Jurkat, Clone E6-1 (cell line): ENCODE measurements at regions not wholly inside any gene's neighbourhood (a gene's known extent, or its start where the extent isn't known, plus 50 kb on each side); places are given as distances from the start of the nearest gene placed in this dataset.
"Not testable (repeated sequence)": the region's sequence is repeated elsewhere in the genome, so short reads cannot be mapped to it uniquely, and the experiment has no call there.

Source experiments
- DNase-seq: peaks from one replicate; pipeline ENCODE4 v3.0.0-alpha.2; 2011; ENCODE audit warnings: low read depth, low spot score
- H3K4me3 ChIP-seq: 2 replicates; pipeline ENCODE4 v1.5.1; 2011; ENCODE audit warnings: mild to moderate bottlenecking, low read length, control low read depth, moderate library complexity

GRCh38 chr12:114508529-114509129 is 102.7 kb upstream of the TBX5 start:
- no peak overlapping the region for H3K4me3 ChIP-seq
- DNase-seq = peak; percentile 60

DNA sequence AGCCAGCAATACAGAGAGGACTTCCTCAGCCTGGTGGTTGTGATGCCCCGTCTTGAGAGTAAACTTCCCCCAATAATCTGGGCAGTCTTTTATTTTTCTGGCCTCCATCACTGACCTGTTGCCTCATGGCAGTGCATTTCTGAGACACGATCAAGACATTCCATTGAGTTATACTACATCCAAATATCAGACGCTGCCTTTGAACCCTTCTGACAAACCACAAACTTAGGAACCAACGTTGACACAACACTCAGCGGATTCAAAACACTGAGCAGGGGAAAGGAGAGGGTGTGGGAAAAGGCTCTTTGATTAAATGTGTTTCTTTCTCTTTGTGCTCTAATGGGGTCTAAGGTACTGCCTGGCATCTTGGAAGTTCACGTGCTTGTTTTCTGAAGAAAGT is 100.7 kb upstream of the TBX5 start:
- no peak for DNase-seq
- no peak overlapping the region for H3K4me3 ChIP-seq

- no peak for DNase-seq
Observed at GRCh38 chr12:114504311-114504710, 98.4 kb upstream of the TBX5 start.

GRCh38 chr12:114501474-114501807 is 95.5 kb upstream of the TBX5 start:
- no peak for DNase-seq
- H3K4me3 ChIP-seq = no peak overlapping the region

More at GRCh38 chr12:114504311-114504710, 98.4 kb upstream of the TBX5 start:
- H3K4me3 ChIP-seq = no peak overlapping the region

DNA sequence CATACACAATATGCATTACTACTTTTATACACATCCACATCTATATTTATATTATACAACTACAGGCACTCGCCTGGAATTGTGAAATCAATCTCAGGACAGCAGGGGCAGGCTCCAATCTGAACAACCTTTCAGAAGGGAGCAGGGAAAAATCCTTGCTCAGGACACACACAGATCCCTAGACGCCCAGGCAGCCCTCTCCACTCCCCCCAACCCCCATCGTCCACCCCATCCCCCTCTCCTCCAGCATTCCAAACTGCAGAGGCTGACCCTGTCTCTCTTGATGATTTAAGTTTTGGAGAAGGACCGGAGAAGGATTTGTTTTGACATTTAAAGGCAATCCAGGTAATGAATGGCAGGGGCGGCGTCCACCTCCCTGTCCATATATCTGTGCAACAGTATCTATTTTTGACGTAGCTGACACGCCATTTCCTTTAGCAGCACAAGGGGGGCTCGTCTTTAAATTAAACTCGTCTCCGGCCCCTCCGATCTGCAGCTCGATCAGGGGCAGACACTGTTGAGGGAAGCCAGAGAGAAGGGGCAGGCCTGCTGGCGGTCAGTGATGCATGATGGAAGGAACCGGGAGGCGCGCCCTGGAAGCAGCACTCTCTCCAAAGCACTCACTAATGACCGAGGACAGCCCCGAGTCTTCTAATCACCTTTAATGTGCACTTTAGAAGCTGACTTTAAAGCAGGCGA is 95.0 kb upstream of the TBX5 start:
- DNase-seq = no peak
- H3K4me3 ChIP-seq = no peak overlapping the region

- DNase-seq = no peak
- H3K4me3 ChIP-seq = no peak overlapping the region
Observed at GRCh38 chr12:114500131-114500530, 94.2 kb upstream of the TBX5 start.

DNA sequence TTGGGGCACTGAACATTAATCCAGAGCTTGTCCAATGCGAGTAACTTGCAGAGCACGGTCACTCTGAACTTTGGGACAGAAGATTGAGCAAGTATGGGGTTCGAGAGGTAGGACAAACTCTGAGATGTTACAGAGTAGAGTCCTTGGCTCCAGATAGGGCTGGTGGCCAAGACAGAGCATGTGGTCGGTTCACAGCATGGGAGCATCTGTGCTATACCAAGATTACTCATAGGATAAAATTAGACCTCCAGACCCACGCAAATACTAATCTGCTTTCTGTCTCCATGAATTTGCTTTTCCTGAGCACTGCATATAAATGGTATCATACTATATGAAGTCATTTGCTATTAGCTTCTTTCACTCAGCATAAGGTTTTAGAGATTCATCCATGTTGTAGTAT is 93.4 kb upstream of the TBX5 start:
- H3K4me3 ChIP-seq = no peak overlapping the region
- DNase-seq = no peak

GRCh38 chr12:114491916-114492315 is 86.0 kb upstream of the TBX5 start:
- no peak for DNase-seq
- no peak overlapping the region for H3K4me3 ChIP-seq

DNA sequence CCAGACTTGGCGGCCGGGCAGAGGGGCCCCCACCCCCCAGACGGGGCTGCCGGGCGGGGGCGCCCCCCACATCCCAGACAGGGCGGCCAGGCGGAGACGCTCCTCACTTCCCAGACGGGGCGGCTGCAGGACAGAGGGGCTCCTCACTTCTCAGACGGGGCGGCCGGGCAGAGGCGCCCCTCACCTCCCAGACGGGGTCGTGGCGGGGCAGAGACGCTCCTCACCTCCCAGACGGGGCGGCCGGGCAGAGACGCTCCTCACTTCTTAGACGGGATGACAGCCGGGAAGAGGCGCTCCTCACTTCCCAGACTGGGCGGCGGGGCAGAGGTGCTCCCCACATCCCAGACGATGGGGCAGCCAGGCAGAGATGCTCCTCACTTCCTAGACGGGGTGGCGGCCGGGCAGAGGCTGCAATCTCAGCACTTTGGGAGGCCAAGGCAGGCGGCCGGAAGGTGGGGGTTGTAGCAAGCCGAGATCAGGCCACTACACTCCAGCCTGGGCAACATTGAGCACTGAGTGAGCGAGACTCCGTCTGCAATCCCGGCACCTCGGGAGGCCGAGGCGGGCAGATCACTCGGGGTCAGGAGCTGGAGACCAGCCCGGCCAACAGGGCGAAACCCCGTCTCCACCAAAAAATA is 79.0 kb upstream of the TBX5 start:
- not testable (repeated sequence) for DNase-seq, H3K4me3 ChIP-seq

- DNase-seq = no peak
- H3K4me3 ChIP-seq = no peak overlapping the region
Observed at GRCh38 chr12:114483996-114484395, 78.1 kb upstream of the TBX5 start.

- H3K4me3 ChIP-seq = no peak overlapping the region
- no peak for DNase-seq
Observed at GRCh38 chr12:114481200-114481535, 75.2 kb upstream of the TBX5 start.

DNA sequence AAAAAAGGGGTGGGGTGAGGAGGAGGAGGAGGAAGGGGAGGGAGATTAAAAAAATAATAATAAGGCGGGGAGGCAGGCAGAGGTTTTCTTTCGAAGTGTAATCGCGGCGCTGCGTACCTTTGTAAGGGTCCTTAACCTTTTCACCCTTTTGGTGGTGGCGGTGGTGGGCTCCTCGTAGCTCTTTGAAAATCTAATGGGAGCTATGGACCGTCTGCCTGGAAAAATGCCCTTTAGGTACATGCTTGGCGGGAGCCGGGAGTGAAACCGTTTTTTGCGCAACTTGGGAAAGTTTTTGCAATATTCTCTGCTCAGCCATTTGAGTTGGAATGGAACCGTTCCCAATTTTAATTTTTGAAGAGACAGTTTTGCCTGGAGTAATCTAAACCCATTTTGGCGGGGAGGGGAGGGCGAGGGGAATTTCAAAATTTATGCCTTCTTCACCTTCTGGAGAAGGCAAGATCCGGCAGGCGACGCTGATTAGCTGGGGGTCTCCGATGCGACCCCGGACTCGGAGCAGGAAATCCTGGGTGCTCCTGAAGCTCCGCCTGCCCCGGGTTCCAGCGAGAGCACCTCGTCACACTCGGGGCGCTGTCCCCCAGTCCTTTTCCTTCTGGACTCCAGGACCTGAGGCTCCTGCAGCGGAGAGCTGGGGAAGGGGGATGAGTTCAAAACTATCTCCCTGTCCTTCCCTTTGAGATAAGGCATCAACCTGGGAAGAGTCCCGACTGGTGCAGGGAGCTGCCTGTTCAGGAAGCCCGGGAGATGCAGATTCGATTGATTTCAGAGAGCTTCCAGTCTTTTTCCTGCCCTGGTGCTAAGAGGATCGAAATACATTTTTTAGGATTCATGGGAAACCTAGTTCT is 74.6 kb upstream of the TBX5 start:
- no peak for DNase-seq
- no peak overlapping the region for H3K4me3 ChIP-seq

DNA sequence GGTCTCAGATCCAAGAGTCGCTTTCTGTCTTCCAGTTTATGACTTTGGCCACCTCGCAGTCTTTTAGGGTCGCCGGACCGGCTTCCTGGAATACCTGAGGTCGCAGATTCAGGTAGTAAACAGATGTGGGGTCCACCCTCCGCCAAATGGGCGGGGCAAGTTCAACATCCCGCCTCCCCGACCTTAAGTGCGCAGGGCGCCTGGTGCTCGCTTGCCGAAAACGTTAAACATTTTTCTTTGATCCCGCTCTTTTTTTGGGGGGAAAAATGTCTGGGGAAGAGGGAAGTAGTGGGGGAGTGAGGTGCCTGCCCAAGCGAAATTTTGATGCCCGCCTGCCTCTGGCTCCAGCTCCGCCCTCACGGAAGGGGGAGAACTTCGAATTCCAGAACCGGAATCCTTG is 73.9 kb upstream of the TBX5 start:
- no peak overlapping the region for H3K4me3 ChIP-seq
- no peak for DNase-seq

- no peak overlapping the region for H3K4me3 ChIP-seq
- no peak for DNase-seq
Observed at GRCh38 chr12:114478865-114479264, 72.9 kb upstream of the TBX5 start.

DNA sequence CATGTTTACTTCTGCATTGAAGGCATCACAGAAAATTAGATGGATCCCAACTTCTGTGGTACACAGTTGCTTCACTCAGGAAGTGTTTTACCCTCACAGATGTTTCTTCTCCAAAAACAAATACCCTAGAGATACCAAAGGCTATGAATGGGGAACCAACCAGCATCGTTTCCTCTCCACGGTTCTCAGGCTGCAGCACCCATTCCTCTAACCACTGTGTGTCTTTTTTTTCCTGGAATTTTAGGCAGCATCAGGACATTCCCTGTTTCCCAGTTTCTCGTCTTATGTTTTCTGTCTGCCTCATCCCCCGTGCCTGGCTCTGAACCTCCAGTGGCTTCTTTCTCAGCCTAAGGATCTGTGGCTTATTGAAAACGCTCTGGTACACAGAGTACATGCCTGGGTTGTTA is 72.0 kb upstream of the TBX5 start:
- H3K4me3 ChIP-seq = no peak overlapping the region
- DNase-seq = no peak

DNA sequence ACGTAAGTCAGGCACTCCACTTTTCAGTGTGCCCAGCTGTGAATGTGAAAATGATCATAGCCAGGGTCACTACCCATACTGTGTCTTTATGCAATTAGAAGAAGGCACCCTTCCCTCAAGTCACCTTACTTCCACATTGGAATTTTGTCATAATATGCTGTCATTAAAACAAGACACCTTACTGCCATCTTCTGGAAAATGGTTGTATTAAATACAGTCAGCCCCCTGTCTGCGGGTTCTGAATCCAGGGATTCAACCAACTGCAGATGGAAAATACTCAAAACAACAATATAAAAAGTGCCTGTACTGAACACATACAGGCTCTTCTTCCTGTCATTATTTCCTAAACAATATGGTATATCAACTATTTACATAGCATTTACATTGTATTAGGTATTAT is 70.2 kb upstream of the TBX5 start:
- no peak overlapping the region for H3K4me3 ChIP-seq
- DNase-seq = no peak

GRCh38 chr12:114473717-114474116 is 67.8 kb upstream of the TBX5 start:
- no peak overlapping the region for H3K4me3 ChIP-seq
- DNase-seq = no peak

DNA sequence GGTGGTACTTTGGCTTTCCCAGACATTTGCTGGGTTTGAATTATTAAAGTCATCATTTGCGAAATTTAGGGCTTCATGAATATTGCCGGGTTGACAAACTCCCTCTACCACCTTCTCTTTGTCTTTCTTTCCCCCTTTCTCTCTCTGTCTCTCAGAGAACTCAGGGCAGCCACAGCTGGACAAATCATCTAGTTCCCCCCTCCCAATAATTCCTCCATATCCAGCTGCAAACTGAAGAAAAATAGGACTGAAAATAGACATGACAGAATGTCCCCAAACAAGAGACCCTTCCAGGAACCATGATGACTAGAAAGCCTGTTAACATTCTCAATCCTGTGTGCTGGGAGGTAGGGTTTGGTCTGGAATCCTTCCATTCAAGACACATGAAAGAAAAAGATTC is 67.1 kb upstream of the TBX5 start:
- H3K4me3 ChIP-seq = no peak overlapping the region

DNA sequence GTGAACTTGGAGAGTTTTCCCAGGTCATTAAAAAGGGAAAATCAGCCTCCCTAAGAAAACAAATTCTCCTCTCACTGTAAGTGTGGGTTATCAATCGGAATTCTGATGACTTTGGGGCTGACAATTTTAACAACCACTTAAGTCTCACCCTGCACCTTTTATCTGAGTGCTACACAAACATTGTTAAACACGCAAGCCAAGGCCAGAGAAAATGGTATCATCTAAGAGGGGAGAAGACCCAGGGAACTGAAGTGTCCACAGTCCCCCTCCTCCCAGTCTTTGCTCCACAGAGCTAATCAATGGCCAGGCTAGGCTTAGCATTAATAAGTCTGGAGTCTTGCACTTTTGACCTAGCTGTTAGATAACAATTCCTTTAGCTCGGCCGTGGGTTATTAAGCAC is 51.7 kb upstream of the TBX5 start:
- no peak overlapping the region for H3K4me3 ChIP-seq
- no peak for DNase-seq

More for the DNA sequence above, 67.1 kb upstream of the TBX5 start:
- DNase-seq = no peak
